ENCODE measurements at regions not wholly inside any gene's neighbourhood (a gene's known extent, or its start where the extent isn't known, plus 50 kb on each side); places are given as distances from the start of the nearest gene placed in this dataset.

DNA sequence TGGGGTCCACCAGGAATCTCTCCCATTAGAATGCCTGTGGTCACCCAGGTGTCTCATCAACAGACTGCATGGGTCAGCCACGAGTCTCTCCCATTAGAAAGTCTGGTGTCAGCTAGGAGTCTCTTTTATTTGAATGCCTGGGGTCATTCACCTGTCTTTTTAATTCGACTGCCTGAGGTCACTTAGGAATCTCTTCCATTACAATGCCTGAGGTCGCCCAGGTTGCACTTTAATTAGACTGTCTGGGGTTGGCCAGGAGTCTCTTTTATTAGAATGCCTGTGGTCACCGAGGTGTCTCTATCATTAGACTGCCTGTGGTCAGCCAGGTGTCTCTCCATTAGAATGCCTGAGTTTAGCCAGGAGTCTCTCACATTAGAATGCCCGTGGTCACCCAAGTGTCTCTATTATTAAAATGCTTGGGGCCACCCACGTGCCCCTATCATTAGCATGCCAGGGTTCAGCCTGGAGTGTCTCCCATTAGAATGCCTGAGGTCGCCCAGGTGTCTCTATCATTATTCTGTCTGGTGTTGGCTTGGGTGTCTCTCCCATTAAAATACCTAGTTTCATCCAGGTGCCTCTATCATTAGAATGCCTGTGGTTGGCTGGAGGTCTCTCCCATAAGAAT is 1474.3 kb downstream of the UQCRFS1 start:
- H3K4me1 ChIP-seq (ENCODE audit: control insufficient read depth in 3 of 3, insufficient read depth in 3 of 3, low read length in 3 of 3) = peaks cover 4 to 6% (median 4%) of the 10 kb centered on the region in 3 donors
- H3K27me3 ChIP-seq (ENCODE audit: control insufficient read depth in 3 of 3, insufficient read depth in 3 of 3, low read length in 3 of 3) = no peaks in the 10 kb centered on the region
- no peak overlapping the region for H3K9ac ChIP-seq (ENCODE audit: low read depth in 1 of 3, low read length in 3 of 3)
- H3K27ac ChIP-seq (ENCODE audit: low read depth, low read length) = no peak overlapping the region
- H3K36me3 ChIP-seq (ENCODE audit: control insufficient read depth in 3 of 3, insufficient read depth in 3 of 3, low read length in 3 of 3) = peaks cover 0 to 5% (median 3%) of the 10 kb centered on the region in 3 donors
- no peak overlapping the region for H3K4me3 ChIP-seq (ENCODE audit: low read length in 3 of 3)
- H3K9me3 ChIP-seq (ENCODE audit: control insufficient read depth in 3 of 3, low read length in 3 of 3) = no peaks in the 10 kb centered on the region

DNA sequence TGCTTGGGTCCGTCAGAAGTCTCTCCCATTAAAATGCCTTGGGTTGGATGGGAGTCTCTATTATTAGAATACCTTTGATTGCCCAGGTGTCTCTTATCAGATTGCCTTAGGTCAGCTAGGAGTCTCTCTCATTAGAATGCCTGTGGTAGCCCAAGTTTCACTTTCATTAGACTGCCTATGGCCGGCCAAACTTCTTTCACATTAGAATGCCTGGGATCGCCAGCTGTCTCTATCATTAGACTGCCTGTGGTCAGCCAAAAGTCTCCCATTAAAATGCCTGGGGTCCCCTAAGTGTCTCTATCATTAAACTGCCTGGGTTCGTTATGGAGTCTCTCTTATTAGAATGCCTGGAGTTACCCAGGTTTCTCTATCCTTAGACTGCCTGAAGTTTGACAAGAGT is 1476.7 kb downstream of the UQCRFS1 start:
- H3K9me3 ChIP-seq (ENCODE audit: control insufficient read depth in 3 of 3, low read length in 3 of 3) = no peaks in the 10 kb centered on the region
- no peak overlapping the region for H3K27ac ChIP-seq (ENCODE audit: low read depth, low read length)
- no peaks in the 10 kb centered on the region for H3K27me3 ChIP-seq (ENCODE audit: control insufficient read depth in 3 of 3, insufficient read depth in 3 of 3, low read length in 3 of 3)
- no peak overlapping the region for H3K9ac ChIP-seq (ENCODE audit: low read depth in 1 of 3, low read length in 3 of 3)
- peaks cover 0 to 5% (median 3%) of the 10 kb centered on the region in 3 donors for H3K36me3 ChIP-seq (ENCODE audit: control insufficient read depth in 3 of 3, insufficient read depth in 3 of 3, low read length in 3 of 3)
- no peak overlapping the region for H3K4me3 ChIP-seq (ENCODE audit: low read length in 3 of 3)
- H3K4me1 ChIP-seq (ENCODE audit: control insufficient read depth in 3 of 3, insufficient read depth in 3 of 3, low read length in 3 of 3) = peaks cover 4 to 6% (median 5%) of the 10 kb centered on the region in 3 donors

DNA sequence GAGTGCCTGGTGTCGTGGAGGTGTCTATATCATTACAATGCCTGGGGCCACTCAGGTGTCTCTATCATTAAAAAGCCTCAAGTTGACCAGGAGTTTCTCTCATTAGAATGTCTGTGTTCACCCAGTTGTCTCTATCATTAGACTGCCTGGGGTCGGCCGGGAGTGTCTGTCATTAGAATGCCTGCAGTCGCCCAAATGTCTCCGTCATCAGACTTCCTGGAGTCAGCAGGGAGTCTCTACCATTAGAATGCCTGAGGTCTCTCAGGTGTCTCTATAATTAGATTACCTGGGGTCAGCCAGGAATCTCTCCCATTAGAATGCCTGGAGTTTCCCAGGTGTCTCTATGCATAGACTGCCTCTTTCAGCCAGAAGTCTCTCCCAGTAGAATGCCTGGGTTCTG is 1477.6 kb downstream of the UQCRFS1 start:
- Histone ChIP-seq H3K36me3 (ENCODE audit: control insufficient read depth in 3 of 3, insufficient read depth in 3 of 3, low read length in 3 of 3) (peaks cover 0 to 5% (median 3%) of the 10 kb centered on the region in 3 donors), H3K9me3 (ENCODE audit: control insufficient read depth in 3 of 3, low read length in 3 of 3) (no peaks in the 10 kb centered on the region), H3K9ac (ENCODE audit: low read depth in 1 of 3, low read length in 3 of 3) (no peak overlapping the region), H3K27me3 (ENCODE audit: control insufficient read depth in 3 of 3, insufficient read depth in 3 of 3, low read length in 3 of 3) (no peaks in the 10 kb centered on the region), H3K4me1 (ENCODE audit: control insufficient read depth in 3 of 3, insufficient read depth in 3 of 3, low read length in 3 of 3) (peaks cover 4 to 6% (median 5%) of the 10 kb centered on the region in 3 donors), H3K27ac (ENCODE audit: low read depth, low read length) (no peak overlapping the region), H3K4me3 (ENCODE audit: low read length in 3 of 3) (no peak overlapping the region)

DNA sequence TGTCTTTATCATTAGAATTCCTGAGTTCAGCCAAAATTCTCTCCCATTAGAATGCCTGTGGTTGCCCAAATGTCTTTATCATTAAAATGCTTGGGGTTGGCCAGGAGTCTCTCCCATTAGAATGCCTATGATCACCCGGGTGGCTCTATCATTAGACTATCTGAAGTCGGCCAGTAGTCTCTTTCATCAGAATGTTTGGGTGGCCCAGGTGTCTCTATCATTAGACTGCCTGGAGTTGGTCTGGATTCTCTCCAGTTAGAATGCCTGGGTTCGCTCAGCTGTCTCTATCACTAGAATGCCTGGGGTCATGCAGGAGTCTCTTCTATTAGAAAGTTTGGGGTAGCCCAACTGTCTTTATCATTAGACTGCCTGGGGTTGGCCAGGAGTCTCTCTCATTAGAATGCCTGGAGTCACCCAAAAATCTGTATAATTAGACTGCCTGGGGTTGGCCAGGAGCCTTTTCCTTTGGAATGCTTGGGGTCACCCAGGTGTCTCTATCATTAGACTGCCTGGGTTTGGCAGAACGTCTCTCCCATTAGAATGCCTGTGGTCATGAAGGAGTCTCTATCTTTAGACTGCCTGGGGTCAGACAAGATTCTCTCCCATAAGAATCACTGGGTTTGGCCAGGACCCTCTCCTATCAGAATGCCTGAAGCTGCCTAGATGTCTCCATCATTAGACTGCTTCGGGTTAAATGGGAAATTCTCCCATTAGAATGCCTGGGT is 1478.3 kb downstream of the UQCRFS1 start:
- H3K27ac ChIP-seq (ENCODE audit: low read depth, low read length) = no peak overlapping the region
- H3K36me3 ChIP-seq (ENCODE audit: control insufficient read depth in 3 of 3, insufficient read depth in 3 of 3, low read length in 3 of 3) = peaks cover 0 to 5% (median 3%) of the 10 kb centered on the region in 3 donors
- H3K9me3 ChIP-seq (ENCODE audit: control insufficient read depth in 3 of 3, low read length in 3 of 3) = no peaks in the 10 kb centered on the region
- no peak overlapping the region for H3K4me3 ChIP-seq (ENCODE audit: low read length in 3 of 3)
- no peaks in the 10 kb centered on the region for H3K27me3 ChIP-seq (ENCODE audit: control insufficient read depth in 3 of 3, insufficient read depth in 3 of 3, low read length in 3 of 3)
- H3K4me1 ChIP-seq (ENCODE audit: control insufficient read depth in 3 of 3, insufficient read depth in 3 of 3, low read length in 3 of 3) = peaks cover 4 to 6% (median 5%) of the 10 kb centered on the region in 3 donors
- no peak overlapping the region for H3K9ac ChIP-seq (ENCODE audit: low read depth in 1 of 3, low read length in 3 of 3)

DNA sequence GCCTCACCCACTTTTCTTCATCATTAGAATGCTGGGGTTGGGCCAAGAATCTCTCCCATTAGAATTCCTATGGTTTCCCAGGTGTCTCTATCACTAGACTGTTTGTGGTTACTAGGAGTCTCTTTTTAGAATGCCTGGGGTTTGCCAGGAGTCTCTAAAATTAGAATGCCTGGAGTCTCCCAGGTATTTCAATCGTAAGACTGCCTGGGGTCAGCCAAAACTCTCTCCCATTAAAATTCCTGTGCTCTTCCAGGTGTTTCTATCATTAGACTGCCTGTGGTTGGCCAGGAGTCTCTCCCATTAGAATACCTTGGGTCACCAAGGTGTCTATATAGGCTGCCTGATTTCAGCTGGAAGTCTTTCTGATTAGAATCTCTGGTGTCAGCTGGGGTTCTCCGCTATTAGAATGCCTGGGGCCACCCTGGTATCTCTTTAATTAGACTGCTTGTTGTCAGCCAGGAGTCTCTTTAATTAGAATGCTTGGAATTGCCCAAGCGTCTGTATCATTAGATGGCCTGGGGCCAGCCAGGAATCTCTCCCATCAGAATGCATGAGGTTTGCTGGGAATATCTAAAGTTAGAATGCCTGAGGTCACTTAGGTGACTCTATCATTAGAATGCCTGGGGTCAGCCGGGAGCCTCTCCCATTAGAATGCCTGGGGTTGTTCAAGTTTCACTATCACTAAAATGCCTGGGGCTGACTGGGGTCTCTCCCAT is 1479.2 kb downstream of the UQCRFS1 start:
- Histone ChIP-seq H3K4me3 (ENCODE audit: low read length in 3 of 3) (peak overlapping the region in 1 of 3 donors; percentile 27), H3K27me3 (ENCODE audit: control insufficient read depth in 3 of 3, insufficient read depth in 3 of 3, low read length in 3 of 3) (no peaks in the 10 kb centered on the region), H3K36me3 (ENCODE audit: control insufficient read depth in 3 of 3, insufficient read depth in 3 of 3, low read length in 3 of 3) (peaks cover 0 to 3% (median 2%) of the 10 kb centered on the region in 3 donors), H3K27ac (ENCODE audit: low read depth, low read length) (peak overlapping the region; percentile 43), H3K4me1 (ENCODE audit: control insufficient read depth in 3 of 3, insufficient read depth in 3 of 3, low read length in 3 of 3) (peaks cover 4 to 6% (median 5%) of the 10 kb centered on the region in 3 donors), H3K9me3 (ENCODE audit: control insufficient read depth in 3 of 3, low read length in 3 of 3) (peaks cover 0 to under 1% (median 0%) of the 10 kb centered on the region in 3 donors), H3K9ac (ENCODE audit: low read depth in 1 of 3, low read length in 3 of 3) (no peak overlapping the region)

DNA sequence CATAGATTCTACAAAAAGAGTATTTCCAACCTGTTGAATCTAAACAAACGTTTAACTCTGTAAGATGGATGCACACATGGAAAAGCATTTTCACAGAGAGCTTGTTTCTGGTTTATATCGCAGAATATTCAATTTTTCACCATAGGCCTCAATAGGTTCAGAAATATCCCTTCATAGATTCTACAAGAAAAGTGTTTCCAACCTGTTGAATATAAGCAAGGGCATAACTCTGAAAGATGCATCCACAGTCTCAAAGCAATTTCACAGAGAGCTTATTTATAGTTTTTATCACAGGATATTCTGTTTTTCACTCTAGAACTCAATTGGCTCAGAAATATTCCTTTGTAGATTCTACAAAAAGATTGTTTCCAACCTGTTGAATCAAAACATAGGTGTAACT is 1483.6 kb downstream of the UQCRFS1 start:
- no peak overlapping the region for H3K27ac ChIP-seq (ENCODE audit: low read depth, low read length)
- H3K9me3 ChIP-seq (ENCODE audit: control insufficient read depth in 3 of 3, low read length in 3 of 3) = peaks cover 0 to 7% (median 0%) of the 10 kb centered on the region in 3 donors
- H3K9ac ChIP-seq (ENCODE audit: low read depth in 1 of 3, low read length in 3 of 3) = no peak overlapping the region
- no peak overlapping the region for H3K4me3 ChIP-seq (ENCODE audit: low read length in 3 of 3)
- peaks cover 0 to 3% (median 0%) of the 10 kb centered on the region in 3 donors for H3K36me3 ChIP-seq (ENCODE audit: control insufficient read depth in 3 of 3, insufficient read depth in 3 of 3, low read length in 3 of 3)
- no peaks in the 10 kb centered on the region for H3K27me3 ChIP-seq (ENCODE audit: control insufficient read depth in 3 of 3, insufficient read depth in 3 of 3, low read length in 3 of 3)
- peaks cover 4 to 6% (median 5%) of the 10 kb centered on the region in 3 donors for H3K4me1 ChIP-seq (ENCODE audit: control insufficient read depth in 3 of 3, insufficient read depth in 3 of 3, low read length in 3 of 3)

DNA sequence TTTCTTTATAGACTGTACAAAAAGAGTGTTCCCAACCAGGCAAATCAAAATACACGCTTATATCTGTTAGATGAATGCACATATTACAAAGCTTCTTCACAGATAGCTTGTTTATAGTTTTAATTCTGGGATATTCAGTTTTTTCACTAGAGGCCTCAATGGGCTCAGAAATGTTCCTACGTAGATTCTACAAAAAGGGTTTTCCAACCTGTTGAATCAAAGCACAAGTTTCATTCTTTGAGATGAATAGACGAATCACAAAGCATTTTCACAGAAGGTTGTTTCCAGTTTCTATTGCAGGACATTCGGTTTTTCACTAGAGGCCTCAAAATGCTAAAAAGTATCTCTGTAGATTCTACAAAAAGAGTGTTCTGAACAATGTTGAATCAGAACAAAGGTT is 1490.3 kb downstream of the UQCRFS1 start:
- Histone ChIP-seq H3K27me3 (ENCODE audit: control insufficient read depth in 3 of 3, insufficient read depth in 3 of 3, low read length in 3 of 3) (no peaks in the 10 kb centered on the region), H3K27ac (ENCODE audit: low read depth, low read length) (no peak overlapping the region), H3K9me3 (ENCODE audit: control insufficient read depth in 3 of 3, low read length in 3 of 3) (peaks cover 0 to 4% (median 0%) of the 10 kb centered on the region in 3 donors), H3K9ac (ENCODE audit: low read depth in 1 of 3, low read length in 3 of 3) (no peak overlapping the region), H3K4me3 (ENCODE audit: low read length in 3 of 3) (no peak overlapping the region), H3K36me3 (ENCODE audit: control insufficient read depth in 3 of 3, insufficient read depth in 3 of 3, low read length in 3 of 3) (peaks cover 0 to 3% (median 0%) of the 10 kb centered on the region in 3 donors), H3K4me1 (ENCODE audit: control insufficient read depth in 3 of 3, insufficient read depth in 3 of 3, low read length in 3 of 3) (no peaks in the 10 kb centered on the region)

DNA sequence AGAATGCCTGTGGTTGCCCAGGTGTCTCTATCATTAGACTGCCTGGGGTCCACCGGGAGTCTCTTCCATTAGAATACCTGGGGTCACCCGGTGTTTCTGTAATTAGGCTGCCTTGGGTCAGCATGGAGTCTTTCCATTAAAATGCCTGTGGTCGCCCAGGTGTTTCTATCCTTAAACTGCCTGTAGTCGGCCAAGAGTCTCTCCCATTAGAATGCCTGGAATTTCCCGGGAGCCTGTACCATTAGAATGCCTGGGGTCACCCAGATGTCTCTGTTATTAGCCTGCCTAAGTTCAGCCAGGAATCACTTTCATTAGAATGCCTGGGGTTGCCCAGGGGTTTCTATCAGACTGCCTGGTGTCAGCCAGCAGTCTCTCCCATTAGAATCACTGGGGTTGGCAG is 1492.8 kb downstream of the UQCRFS1 start:
- H3K4me1 ChIP-seq (ENCODE audit: control insufficient read depth in 3 of 3, insufficient read depth in 3 of 3, low read length in 3 of 3) = peaks cover 0 to 9% (median 0%) of the 10 kb centered on the region in 3 donors
- H3K27me3 ChIP-seq (ENCODE audit: control insufficient read depth in 3 of 3, insufficient read depth in 3 of 3, low read length in 3 of 3) = no peaks in the 10 kb centered on the region
- peaks cover 0 to 9% (median 0%) of the 10 kb centered on the region in 3 donors for H3K9me3 ChIP-seq (ENCODE audit: control insufficient read depth in 3 of 3, low read length in 3 of 3)
- no peak overlapping the region for H3K9ac ChIP-seq (ENCODE audit: low read depth in 1 of 3, low read length in 3 of 3)
- no peak overlapping the region for H3K4me3 ChIP-seq (ENCODE audit: low read length in 3 of 3)
- peaks cover 0 to 2% (median 0%) of the 10 kb centered on the region in 3 donors for H3K36me3 ChIP-seq (ENCODE audit: control insufficient read depth in 3 of 3, insufficient read depth in 3 of 3, low read length in 3 of 3)
- no peak overlapping the region for H3K27ac ChIP-seq (ENCODE audit: low read depth, low read length)

DNA sequence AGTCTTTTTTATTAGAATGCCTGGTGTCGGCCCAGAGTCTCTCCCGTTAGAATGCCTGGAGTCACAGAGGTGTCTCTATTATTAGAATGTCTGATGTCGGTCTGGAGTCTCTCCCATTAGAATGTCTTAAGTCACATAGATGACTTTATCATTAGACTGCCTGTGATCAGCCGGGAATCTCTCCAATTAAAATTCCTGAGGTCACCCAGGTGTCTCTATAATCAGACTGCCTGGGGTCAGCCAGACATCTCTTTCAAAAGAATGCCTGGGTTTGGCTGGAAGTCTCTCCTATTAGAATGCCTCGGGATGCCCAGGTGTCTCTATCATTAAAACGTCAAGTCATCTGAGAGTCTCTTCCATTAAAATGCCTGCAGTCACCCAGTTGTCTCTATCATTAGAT is 1493.9 kb downstream of the UQCRFS1 start:
- peaks cover 0 to 9% (median 0%) of the 10 kb centered on the region in 3 donors for H3K4me1 ChIP-seq (ENCODE audit: control insufficient read depth in 3 of 3, insufficient read depth in 3 of 3, low read length in 3 of 3)
- no peak overlapping the region for H3K4me3 ChIP-seq (ENCODE audit: low read length in 3 of 3)
- H3K27ac ChIP-seq (ENCODE audit: low read depth, low read length) = no peak overlapping the region
- no peak overlapping the region for H3K9ac ChIP-seq (ENCODE audit: low read depth in 1 of 3, low read length in 3 of 3)
- H3K9me3 ChIP-seq (ENCODE audit: control insufficient read depth in 3 of 3, low read length in 3 of 3) = peaks cover 0 to 6% (median 0%) of the 10 kb centered on the region in 3 donors
- H3K36me3 ChIP-seq (ENCODE audit: control insufficient read depth in 3 of 3, insufficient read depth in 3 of 3, low read length in 3 of 3) = no peaks in the 10 kb centered on the region
- H3K27me3 ChIP-seq (ENCODE audit: control insufficient read depth in 3 of 3, insufficient read depth in 3 of 3, low read length in 3 of 3) = no peaks in the 10 kb centered on the region
